ENCODE measurements at regions not wholly inside any gene's neighbourhood (a gene's known extent, or its start where the extent isn't known, plus 50 kb on each side); places are given as distances from the start of the nearest gene placed in this dataset.
A peak's percentile ranks its signal among the peaks of the same experiment; 100 is the strongest.
"Not testable (repeated sequence)": the region's sequence is repeated elsewhere in the genome, so short reads cannot be mapped to it uniquely, and the experiment has no call there.

GRCh38 chr21:38625000-38625399 is 126.7 kb upstream of the ERG start:
- no peak overlapping the region for H3K27ac ChIP-seq
- no peak for TF ChIP-seq CTCF (conservative IDR thresholded peaks at IDR 0.05)

GRCh38 chr21:38626306-38626705 is 128.0 kb upstream of the ERG start:
- no peak for TF ChIP-seq CTCF (conservative IDR thresholded peaks at IDR 0.05)
- H3K27ac ChIP-seq: no peak overlapping the region

GRCh38 chr21:38628349-38628748 is 130.1 kb upstream of the ERG start:
- H3K27ac ChIP-seq: no peak overlapping the region
- no peak; the same call in 1 of the 2 replicates for TF ChIP-seq CTCF (conservative IDR thresholded peaks at IDR 0.05)

GRCh38 chr21:38631206-38631605 is 132.9 kb upstream of the ERG start:
- no peak overlapping the region for H3K27ac ChIP-seq
- TF ChIP-seq CTCF (conservative IDR thresholded peaks at IDR 0.05): no peak

GRCh38 chr21:38631676-38632075 is 133.4 kb upstream of the ERG start:
- no peak for TF ChIP-seq CTCF (conservative IDR thresholded peaks at IDR 0.05)
- H3K27ac ChIP-seq: no peak overlapping the region

- peak overlapping the region; percentile 64 for H3K27ac ChIP-seq
- no peak for TF ChIP-seq CTCF (conservative IDR thresholded peaks at IDR 0.05)
Observed at GRCh38 chr21:38637161-38637560, 138.9 kb upstream of the ERG start.

GRCh38 chr21:38639571-38640354 is 141.5 kb upstream of the ERG start:
- no peak for TF ChIP-seq CTCF (conservative IDR thresholded peaks at IDR 0.05)
- H3K27ac ChIP-seq: no peak overlapping the region

- H3K27ac ChIP-seq: not testable (repeated sequence)
Observed at GRCh38 chr21:38640355-38640742, 142.1 kb upstream of the ERG start.
